Stromal cell of bone marrow (primary cell): ENCODE measurements at regions not wholly inside any gene's neighbourhood (a gene's known extent, or its start where the extent isn't known, plus 50 kb on each side); places are given as distances from the start of the nearest gene placed in this dataset.
"Not testable (repeated sequence)": the region's sequence is repeated elsewhere in the genome, so short reads cannot be mapped to it uniquely, and the experiment has no call there.

Experiments used
- DNase-seq: peaks from one replicate; pipeline ENCODE4 v3.0.0-alpha.2; 2012; ENCODE audit warnings: low read depth

DNA sequence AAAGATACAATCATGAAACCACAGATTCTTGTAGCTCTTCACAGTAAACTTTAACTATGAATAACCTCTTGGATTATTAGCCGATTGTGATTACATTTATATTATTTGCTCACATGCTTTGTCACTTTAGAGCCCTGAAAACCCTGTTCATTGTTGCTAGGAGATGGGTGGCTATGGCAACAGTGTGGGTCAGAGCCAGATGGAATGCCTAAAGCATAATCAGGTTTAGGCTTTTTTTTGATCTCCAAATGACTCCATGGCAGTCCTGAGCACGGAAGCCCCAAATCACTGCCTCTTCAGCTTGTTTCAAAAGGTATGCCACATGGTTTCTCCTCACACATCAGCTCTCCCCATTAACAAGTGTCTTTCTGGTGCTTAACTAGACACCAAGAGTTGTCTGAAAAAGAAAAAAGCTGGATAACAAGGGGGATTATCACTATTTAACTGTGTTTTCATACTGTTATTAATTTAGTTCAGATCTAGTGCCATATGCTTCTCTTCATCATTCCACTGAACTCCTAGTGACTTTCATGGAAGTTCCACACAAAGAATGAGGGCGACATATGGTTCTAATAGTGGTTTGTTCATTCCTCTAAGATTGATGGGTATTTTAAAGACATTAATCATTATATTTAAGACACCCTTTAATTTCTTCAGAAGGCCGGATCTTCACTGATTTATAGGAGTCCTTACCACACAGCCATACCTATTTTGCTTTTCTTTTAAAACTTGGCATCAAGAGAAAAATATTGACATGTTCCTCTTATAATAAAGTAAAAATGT, 88.8 kb upstream of the PAM start:
- DNase-seq = peak; percentile 40

DNA sequence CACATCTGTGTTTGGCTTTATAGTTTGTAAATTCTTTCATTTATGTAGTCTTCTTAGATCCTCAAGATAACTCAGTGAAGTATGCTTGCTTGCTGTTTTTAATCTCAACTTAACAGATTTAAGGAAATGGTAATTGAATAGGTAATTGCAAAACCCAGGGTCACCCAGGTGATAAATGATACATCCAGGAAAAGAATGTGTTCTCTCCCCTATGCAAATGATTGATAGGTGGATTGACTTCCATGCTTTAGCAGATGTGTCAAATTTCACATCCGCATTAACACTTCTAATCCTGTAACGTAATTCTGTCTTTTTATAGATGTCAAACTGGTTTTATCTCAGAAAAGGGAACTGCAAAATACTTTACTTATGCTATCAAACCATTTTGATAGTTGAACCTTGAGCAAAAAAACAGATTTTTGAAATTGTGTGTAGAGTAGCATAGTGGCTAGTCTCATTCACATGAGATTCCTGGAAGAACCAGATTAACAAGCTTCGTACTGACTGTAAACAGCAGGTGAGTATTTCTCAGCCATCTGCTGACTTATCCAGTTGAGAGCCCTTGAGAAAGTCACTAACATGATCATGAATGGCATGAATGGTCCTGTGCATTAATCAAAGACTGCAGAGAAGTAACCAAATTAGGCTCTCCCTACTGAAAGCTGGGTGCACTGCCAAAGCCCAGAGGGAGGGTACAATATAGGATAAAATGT, 86.7 kb upstream of the PAM start:
- no peak for DNase-seq

- no peak for DNase-seq
Measured at GRCh38 chr5:102670224-102670836, 84.8 kb upstream of the PAM start.

- DNase-seq = not testable (repeated sequence)
Measured at GRCh38 chr5:102671033-102671734, 83.9 kb upstream of the PAM start.

- DNase-seq = peak; percentile 53
Measured at GRCh38 chr5:102678267-102679058, 76.6 kb upstream of the PAM start.

- peak; percentile 74 for DNase-seq
Measured at GRCh38 chr5:102681403-102681983, 73.6 kb upstream of the PAM start.

- no peak for DNase-seq
Measured at GRCh38 chr5:102682101-102682647, 72.9 kb upstream of the PAM start.

GRCh38 chr5:102688076-102688475, 67.0 kb upstream of the PAM start:
- not testable (repeated sequence) for DNase-seq

DNA sequence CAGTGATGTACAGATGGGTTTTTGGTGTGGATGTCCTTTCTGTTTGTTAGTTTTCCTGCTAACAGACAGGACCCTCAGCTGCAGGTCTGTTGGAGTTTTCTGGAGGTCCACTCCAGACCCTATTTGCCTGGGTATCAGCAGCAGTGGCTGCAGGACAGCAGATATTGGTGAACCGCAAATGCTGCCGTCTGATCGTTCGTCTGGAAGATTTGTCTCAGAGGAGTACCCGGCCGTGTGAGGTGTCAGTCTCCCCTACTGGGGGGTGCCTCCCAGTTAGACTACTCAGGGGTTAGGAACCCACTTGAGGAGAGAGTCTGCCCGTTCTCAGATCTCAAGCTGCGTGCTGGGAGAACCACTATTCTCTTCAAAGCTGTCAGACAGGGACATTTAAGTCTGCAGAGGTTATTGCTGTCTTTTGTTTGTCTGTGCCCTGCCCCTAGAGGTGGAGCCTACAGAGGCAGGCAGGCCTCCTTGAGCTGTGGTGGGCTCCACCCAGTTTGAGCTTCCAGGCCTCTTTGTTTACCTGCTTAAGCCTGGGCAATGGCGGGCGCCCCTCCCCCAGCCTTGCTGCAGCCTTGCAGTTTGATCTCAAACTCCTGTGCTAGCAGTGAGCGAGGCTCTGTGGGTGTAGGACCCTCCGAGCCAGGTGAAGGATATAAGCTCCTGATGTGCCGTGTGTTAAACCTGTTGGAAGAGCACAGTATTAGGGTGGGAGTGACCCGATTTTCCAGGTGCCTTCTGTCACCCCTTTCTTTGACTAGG, 66.3 kb upstream of the PAM start:
- not testable (repeated sequence) for DNase-seq

GRCh38 chr5:102690910-102691309, 64.2 kb upstream of the PAM start:
- DNase-seq = no peak

GRCh38 chr5:102691434-102691833, 63.7 kb upstream of the PAM start:
- DNase-seq = no peak

- no peak for DNase-seq
Measured at GRCh38 chr5:102700120-102700831, 54.8 kb upstream of the PAM start.

GRCh38 chr5:102700916-102701315, 54.2 kb upstream of the PAM start:
- DNase-seq = no peak

- no peak for DNase-seq
Measured at GRCh38 chr5:102701748-102702147, 53.4 kb upstream of the PAM start.
